Kasumi-1 (cell line): ENCODE measurements at regions not wholly inside any gene's neighbourhood (a gene's known extent, or its start where the extent isn't known, plus 50 kb on each side); places are given as distances from the start of the nearest gene placed in this dataset.

ENCODE experiments used
- DNase-seq, 2 experiments: peaks; one replicate each; lab custom pipeline; 2025; lab: John Stamatoyannopoulos, UW

DNA sequence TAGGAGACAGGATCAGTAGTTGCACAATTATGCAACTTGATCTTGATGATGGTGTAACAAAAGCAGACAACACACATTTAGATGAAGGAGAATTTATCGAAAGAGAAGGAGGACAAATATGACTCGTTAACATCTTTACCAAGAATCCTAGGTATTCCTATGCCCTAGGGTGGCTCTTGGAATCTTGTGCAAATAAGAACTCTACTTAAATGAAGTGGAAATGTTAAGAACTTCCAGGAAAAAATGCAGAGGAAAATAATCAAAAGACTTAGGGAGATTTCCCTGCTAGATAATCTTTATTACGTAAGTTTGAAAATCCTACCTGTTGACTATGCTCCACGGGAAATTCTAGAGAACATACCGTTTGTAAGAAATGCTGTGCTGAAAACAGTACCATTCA, 485.4 kb downstream of the POM121L12 start:
- no peak for DNase-seq

- DNase-seq: no peak
Observed at GRCh38 chr7:53521638-53522184, 486.3 kb downstream of the POM121L12 start.

DNA sequence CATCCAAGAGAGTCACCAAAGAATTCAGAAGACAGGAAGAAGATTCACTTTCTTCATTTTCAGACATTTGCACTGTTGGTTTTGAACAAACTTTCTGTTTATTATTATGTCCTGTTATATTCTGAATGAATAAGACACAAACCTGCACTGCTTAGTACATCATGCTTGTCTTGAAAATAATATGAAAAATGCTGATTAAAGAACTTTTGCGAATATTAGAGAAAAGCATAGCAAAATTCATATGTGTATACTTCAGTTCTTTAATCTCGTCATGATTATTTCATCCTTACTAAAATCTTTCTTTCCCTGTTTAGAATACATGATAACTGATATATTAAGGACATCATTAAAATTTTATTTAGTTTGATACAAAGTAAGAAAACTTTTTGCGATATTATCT, 504.1 kb downstream of the POM121L12 start:
- DNase-seq: no peak

DNA sequence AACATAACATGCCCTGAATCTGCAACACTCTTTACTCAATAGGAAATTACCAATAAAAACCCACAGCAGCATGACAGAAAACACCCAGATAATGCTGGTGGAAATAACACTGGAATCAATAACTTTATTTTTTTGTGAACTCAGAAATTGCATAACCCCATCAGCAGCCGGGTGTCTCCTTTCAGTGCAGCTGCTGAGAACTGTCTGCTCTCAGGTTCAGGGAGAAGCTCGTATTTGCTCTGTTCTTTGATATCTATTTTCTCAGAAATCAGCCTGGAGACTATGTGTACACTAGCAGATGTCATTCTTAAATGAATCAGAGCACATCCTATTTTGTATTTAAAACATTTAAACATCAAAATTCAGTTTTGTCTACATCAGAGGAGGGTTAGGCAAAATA, 506.0 kb downstream of the POM121L12 start:
- DNase-seq: no peak

DNA sequence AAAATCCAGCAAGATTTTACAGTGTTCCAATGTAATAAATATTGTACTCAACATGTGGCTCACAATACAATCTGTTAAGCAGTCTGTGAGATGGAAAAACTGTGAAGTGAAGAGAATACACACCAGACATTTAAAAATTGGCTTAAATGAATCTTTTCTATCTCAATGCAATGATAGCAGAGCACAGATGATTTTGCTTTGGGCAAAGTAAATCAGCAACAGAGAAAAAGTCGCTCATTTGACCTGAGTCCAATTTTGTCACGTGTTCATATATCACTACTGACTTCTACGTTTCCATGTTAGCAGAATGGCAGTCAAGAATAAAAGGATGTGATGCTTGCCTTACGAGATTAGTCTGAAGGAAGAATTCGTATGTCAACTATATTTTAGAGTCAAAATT, 506.7 kb downstream of the POM121L12 start:
- DNase-seq: no peak
